Thoracic aorta (tissue), 2 donors: ENCODE measurements at regions not wholly inside any gene's neighbourhood (a gene's known extent, or its start where the extent isn't known, plus 50 kb on each side); places are given as distances from the start of the nearest gene placed in this dataset.

Source experiments
- ATAC-seq: fragments of 150-250 bp; one replicate; pipeline ENCODE4 v1.8.0; 2017; ENCODE audit warnings: low read depth; ENCODE audit not compliant: insufficient number of reproducible peaks, low FRiP score
- DNase-seq: peaks from one replicate; pipeline ENCODE4 v3.0.0-alpha.2; 2020; ENCODE audit warnings: low spot score
- H3K27ac ChIP-seq, 2 donors: fragments of 200-600 bp; sonication (generic); 1 replicate in 1 of 2; 2 replicates in 1 of 2; pipeline ENCODE4 v1.5.1; 2016; ENCODE audit warnings: mild to moderate bottlenecking in 2 of 2, moderate library complexity in 2 of 2
- H3K27me3 ChIP-seq: fragments of 200-600 bp; sonication (generic); replicated peaks from 2 replicates; pipeline ENCODE4 v1.6.0; 2016; ENCODE audit warnings: mild to moderate bottlenecking; ENCODE audit not compliant: insufficient read depth
- H3K36me3 ChIP-seq: fragments of 200-600 bp; sonication (generic); one replicate; pipeline ENCODE4 v1.5.1; 2016
- H3K4me1 ChIP-seq, 2 donors: fragments of 200-600 bp; sonication (generic); 1 replicate in 1 of 2; 2 replicates in 1 of 2; pipeline versions ENCODE4 v1.5.1 to v1.6.0; 2016; ENCODE audit warnings: low read depth in 2 of 2, mild to moderate bottlenecking in 1 of 2; ENCODE audit not compliant: control insufficient read depth in 1 of 2
- H3K4me3 ChIP-seq: fragments of 200-600 bp; sonication (generic); 2 replicates; pipeline ENCODE4 v1.5.1; 2016; ENCODE audit warnings: mild to moderate bottlenecking
- H3K9me3 ChIP-seq: fragments of 200-600 bp; sonication (generic); 2 replicates; pipeline ENCODE4 v1.5.1; 2016
- TF ChIP-seq, protein P1 (sequence below): fragments of 200-600 bp; sonication (generic); IDR thresholded peaks from one replicate; pipeline ENCODE4 v1.5.1; 2019; ENCODE audit warnings: antibody characterized with exemption

DNA sequence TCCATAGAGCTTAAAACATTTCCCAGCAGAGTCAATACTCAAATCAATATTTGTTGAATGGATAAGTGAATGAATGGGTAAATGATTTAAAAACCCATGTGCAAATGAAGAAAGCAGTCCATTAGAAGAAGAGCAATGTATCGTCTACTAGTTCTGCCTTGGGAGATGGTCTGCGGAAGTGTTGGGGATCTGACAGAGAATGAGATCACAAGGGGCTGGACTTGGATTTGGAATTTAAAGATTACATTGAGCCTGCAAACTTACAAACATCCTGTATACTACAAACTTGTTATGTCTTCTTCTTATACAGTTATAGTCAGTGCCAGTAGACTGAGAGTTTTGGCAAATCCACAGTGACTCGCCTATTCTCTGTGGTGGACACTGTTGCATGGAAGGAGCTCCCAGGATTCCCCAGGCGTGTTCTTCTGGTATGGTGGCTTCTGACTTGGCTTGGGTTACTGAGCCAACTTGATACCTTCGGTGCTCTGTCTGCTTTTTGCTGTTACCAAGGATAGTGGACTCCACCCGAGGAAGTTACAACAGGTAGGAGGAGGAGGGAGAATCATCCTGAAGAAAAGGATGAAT, 163.3 kb upstream of the SERPINE2 start:
- Histone ChIP-seq H3K27ac (no peak overlapping the region), H3K9me3 (no peaks in the 10 kb centered on the region), H3K4me1 (no peaks in the 10 kb centered on the region), H3K36me3 (no peaks in the 10 kb centered on the region), H3K4me3 (no peak overlapping the region), H3K27me3 (no peaks in the 10 kb centered on the region)
- TF ChIP-seq, protein P1, sequence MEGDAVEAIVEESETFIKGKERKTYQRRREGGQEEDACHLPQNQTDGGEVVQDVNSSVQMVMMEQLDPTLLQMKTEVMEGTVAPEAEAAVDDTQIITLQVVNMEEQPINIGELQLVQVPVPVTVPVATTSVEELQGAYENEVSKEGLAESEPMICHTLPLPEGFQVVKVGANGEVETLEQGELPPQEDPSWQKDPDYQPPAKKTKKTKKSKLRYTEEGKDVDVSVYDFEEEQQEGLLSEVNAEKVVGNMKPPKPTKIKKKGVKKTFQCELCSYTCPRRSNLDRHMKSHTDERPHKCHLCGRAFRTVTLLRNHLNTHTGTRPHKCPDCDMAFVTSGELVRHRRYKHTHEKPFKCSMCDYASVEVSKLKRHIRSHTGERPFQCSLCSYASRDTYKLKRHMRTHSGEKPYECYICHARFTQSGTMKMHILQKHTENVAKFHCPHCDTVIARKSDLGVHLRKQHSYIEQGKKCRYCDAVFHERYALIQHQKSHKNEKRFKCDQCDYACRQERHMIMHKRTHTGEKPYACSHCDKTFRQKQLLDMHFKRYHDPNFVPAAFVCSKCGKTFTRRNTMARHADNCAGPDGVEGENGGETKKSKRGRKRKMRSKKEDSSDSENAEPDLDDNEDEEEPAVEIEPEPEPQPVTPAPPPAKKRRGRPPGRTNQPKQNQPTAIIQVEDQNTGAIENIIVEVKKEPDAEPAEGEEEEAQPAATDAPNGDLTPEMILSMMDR, result no peak
- DNase-seq, result no peak
- no peak for ATAC-seq

DNA sequence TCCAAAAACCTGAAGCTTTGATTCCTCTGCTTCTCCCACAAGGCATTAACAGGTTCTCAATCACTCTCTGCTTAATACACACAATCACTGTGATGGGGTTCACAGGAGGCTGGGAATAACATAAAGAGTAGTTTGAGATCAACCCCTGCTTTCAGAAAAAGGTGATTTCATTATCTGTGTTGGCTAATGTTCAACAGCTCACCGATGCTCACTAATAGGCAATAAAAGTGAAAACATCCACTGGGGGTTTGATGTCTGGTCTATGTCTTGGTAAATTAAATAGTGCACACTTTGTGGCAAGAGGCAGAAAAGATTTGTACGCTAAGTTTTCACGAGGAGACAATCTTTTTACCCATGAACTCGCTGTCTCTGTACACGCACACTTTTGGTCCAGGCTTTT, 159.3 kb upstream of the SERPINE2 start:
- Histone ChIP-seq H3K36me3 (no peaks in the 10 kb centered on the region), H3K27ac (no peak overlapping the region), H3K27me3 (no peaks in the 10 kb centered on the region), H3K4me3 (no peak overlapping the region), H3K9me3 (no peaks in the 10 kb centered on the region), H3K4me1 (no peaks in the 10 kb centered on the region)
- no peak for DNase-seq
- no peak for ATAC-seq
- TF ChIP-seq, protein P1, result no peak

DNA sequence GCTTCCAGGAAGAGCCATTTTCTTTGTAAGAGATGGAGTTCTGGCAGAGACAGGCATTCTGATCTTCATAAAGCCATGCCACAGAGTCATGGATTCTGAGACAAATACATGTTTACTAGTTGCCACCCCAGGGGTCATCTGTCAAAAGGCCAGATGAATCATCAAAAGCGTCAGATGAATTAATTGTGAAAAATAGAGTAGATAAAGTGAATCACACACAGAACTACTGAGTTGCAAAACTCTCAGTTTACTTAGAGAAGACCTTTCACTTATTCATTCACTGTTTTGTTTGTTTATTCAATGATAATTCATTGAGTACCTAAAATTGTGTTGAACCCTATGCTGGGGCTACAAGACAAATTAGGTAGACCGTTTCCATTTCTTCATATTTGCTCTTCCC, 157.7 kb upstream of the SERPINE2 start:
- H3K36me3 ChIP-seq, result no peaks in the 10 kb centered on the region
- TF ChIP-seq, protein P1, result no peak
- no peaks in the 10 kb centered on the region for H3K27me3 ChIP-seq
- ATAC-seq (no peak), DNase-seq (no peak)
- no peaks in the 10 kb centered on the region for H3K4me1 ChIP-seq
- no peak overlapping the region for H3K27ac ChIP-seq
- no peak overlapping the region for H3K4me3 ChIP-seq
- no peaks in the 10 kb centered on the region for H3K9me3 ChIP-seq

DNA sequence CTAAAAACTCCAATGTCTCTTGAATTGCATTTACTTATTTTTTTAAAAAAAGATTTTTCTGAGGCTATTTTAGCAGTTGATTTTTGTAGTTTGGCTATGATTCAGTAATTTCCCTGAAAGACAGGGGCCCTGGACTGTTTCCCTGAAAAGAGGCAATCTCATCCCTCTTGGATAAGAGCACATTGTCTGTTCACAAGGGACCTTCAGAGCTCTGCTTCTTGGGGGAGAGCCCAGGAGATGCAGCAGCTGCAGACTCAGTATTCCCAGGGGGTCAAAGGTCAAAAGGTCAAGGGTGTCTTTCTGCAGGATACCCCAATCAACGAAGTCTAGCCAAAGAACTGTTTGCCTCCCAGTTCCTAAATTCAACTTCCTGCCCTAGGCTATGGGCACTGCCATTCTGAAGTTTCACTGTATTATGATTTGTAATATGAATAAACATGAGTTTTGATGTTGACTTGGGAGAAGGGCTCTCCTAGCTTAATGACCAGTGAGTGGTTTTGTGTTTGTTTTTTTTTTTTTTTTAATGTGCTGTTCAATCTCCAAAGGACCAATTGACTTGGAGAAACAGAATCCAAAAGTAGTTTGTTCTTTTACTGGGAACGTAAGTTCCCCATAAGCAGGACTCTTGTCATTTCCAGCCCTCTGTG, 157.0 kb upstream of the SERPINE2 start:
- no peak for DNase-seq
- TF ChIP-seq, protein P1, result no peak

DNA sequence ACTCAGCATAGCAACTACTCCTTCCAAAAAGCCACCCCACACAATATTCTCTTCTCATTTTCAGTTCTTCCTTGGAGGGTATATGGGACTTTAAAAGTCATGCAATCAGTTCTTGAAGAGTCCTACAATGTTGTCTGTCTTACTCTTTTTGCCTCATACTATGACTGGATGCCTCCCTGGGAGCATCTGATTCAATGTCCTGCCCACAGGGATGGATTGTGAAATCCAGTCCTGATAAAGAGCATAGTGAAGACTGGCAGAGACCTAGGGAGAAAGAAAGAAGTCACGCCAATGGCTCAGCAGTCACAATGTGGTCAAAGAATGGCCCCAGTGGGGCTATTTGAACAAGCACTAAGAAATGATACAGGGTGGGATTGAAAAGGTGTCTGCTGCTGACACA, 155.1 kb upstream of the SERPINE2 start:
- ATAC-seq, result no peak
- no peaks in the 10 kb centered on the region for H3K4me1 ChIP-seq

More for the DNA sequence above, 157.0 kb upstream of the SERPINE2 start:
- H3K27ac ChIP-seq, result no peak overlapping the region
- no peak for ATAC-seq
- H3K27me3 ChIP-seq, result no peaks in the 10 kb centered on the region
- no peaks in the 10 kb centered on the region for H3K9me3 ChIP-seq
- H3K36me3 ChIP-seq, result no peaks in the 10 kb centered on the region
- H3K4me3 ChIP-seq, result no peak overlapping the region
- H3K4me1 ChIP-seq, result no peaks in the 10 kb centered on the region

More for the DNA sequence above, 155.1 kb upstream of the SERPINE2 start:
- H3K36me3 ChIP-seq, result no peaks in the 10 kb centered on the region
- DNase-seq, result no peak
- TF ChIP-seq, protein P1, result no peak
- no peak overlapping the region for H3K27ac ChIP-seq
- no peaks in the 10 kb centered on the region for H3K9me3 ChIP-seq
- H3K27me3 ChIP-seq, result no peaks in the 10 kb centered on the region
- no peak overlapping the region for H3K4me3 ChIP-seq
